Erythroblast (primary cell): ENCODE measurements at regions not wholly inside any gene's neighbourhood (a gene's known extent, or its start where the extent isn't known, plus 50 kb on each side); places are given as distances from the start of the nearest gene placed in this dataset.

ENCODE experiments used
- DNase-seq, 2 experiments: peaks; one replicate each; lab custom pipeline; 2025; lab: John Stamatoyannopoulos, UW
- GATA1 ChIP-seq: IDR thresholded peaks from 2 replicates; pipeline ENCODE4 v1.6.1; 2011; ENCODE audit warnings: low read depth, mild to moderate bottlenecking, control low read depth, low read length, moderate library complexity
- POLR2A ChIP-seq: IDR thresholded peaks from 2 replicates; pipeline ENCODE4 v1.6.1; 2011; ENCODE audit warnings: mild to moderate bottlenecking, low read length

DNA sequence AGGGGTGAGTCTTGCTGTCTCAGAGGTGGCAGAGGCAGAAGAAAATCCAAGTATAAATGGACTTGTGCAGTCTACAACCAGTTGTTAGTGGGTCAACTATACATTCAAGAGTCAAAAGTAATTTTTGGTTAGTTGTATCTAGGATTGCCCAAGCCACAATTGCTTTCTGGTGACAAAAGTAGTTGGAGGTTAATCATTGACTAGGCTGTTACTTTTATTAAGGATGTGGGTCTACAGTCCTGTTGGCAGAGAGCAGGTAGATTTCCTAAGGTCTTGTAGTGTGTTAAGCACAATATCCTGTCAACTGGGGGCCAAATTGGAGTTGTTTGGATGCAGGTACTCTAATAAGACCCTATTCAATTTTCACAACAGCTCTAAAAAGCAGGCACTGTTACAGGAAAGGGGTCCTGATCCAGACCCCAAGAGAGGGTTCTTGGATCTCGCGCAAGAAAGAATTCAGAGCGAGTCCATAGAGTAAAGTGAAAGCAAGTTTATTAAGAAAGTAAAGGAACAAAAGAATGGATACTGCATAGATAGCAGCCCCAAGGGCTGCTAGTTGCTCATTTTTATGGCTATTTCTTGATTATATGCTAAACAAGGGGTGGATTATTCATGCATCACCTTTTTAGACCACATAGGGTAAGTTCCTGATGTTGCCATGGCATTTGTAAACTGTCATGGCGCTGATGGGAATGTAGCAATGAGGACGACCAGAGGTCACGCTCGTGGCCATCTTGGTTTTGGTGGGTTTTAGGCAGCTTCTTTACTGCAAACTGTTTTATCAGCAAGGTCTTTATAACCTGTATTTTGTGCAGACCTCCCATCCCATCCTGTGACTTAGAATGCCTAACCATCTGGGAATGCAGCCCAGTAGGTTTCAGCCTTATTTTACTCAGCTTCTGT is 232.6 kb upstream of the SRRM4 start:
- TF ChIP-seq GATA1 (no peak), POLR2A (no peak)
- DNase-seq = no peak

- no peak for TF ChIP-seq GATA1
- TF ChIP-seq POLR2A = no peak
- no peak for DNase-seq
Measured at GRCh38 chr12:118749646-118750045, 231.7 kb upstream of the SRRM4 start.

GRCh38 chr12:118750666-118751065 is 230.7 kb upstream of the SRRM4 start:
- DNase-seq = no peak
- no peak for TF ChIP-seq POLR2A
- no peak for TF ChIP-seq GATA1

GRCh38 chr12:118751355-118751754 is 230.0 kb upstream of the SRRM4 start:
- TF ChIP-seq POLR2A (no peak), GATA1 (no peak)
- no peak for DNase-seq

- no peak for DNase-seq
- TF ChIP-seq POLR2A = no peak
- TF ChIP-seq GATA1 = no peak
Measured at GRCh38 chr12:118760623-118761022, 220.7 kb upstream of the SRRM4 start.

DNA sequence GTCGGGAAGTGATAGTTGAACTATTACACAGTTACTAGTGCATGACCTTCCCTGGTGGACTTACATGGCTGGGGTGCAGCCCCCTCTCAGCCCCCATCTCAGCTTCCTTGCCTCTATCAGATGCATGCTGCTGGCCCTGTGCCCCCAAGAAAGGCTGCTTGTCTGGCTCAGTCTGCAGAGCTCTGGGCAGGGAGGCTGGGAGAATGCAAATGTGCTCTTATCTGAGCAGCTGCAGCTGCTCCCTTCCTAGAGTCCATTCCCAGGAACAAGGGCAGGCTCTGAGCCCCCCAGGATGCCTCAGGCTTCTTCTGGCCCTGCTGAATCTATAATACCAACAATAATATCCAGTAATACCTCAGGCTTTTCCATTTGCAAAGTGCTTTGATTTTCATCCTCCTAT is 218.1 kb upstream of the SRRM4 start:
- no peak for TF ChIP-seq GATA1
- TF ChIP-seq POLR2A = no peak
- no peak for DNase-seq

- TF ChIP-seq GATA1 = no peak
Measured at GRCh38 chr12:118773956-118774723, 207.2 kb upstream of the SRRM4 start.

DNA sequence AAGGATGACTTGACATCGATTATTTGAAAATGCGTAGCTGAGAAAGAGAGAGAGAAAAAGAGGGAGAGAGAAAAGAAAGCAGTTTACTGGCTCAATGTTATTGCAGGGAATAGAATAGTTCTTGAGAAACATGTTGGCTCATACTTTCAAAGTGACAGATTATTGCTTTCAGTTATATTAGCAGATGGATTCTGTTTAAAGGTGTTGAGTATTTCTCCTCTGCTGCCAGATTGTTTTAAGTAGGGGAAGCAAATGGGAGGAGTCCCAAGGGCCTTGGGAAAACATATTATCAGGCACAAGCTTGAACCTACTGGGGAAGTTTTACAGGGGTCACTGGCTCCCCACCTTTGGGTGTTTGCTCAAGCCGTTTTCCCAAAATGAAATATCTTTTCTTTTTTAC is 203.8 kb upstream of the SRRM4 start:
- DNase-seq = no peak
- TF ChIP-seq POLR2A (no peak), GATA1 (no peak)

More at GRCh38 chr12:118773956-118774723, 207.2 kb upstream of the SRRM4 start:
- DNase-seq = no peak

- DNase-seq = no peak
- TF ChIP-seq GATA1 (no peak), POLR2A (no peak)
Measured at GRCh38 chr12:118778077-118778476, 203.3 kb upstream of the SRRM4 start.

- DNase-seq = no peak
- TF ChIP-seq POLR2A (no peak), GATA1 (no peak)
Measured at GRCh38 chr12:118780939-118781338, 200.4 kb upstream of the SRRM4 start.

DNA sequence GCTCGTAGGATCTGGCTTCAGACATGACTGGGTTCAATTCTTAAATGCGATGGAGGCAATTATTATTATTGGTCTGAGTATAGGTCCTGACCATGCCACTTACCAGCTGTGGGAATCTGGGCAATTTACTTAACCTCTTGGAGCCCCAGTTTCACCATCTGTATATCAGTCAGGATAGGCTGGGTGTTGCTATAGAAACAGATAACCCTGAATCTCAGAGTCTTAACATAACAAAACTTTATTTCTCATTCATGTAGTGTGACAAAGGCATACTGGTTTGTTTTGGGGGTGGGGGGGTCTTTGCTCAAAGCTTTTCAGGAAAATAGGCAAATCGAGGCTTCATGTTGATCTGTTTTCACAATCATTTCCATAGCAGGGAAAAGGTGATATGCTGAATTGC is 199.6 kb upstream of the SRRM4 start:
- no peak for TF ChIP-seq POLR2A
- no peak for TF ChIP-seq GATA1
- no peak for DNase-seq

DNA sequence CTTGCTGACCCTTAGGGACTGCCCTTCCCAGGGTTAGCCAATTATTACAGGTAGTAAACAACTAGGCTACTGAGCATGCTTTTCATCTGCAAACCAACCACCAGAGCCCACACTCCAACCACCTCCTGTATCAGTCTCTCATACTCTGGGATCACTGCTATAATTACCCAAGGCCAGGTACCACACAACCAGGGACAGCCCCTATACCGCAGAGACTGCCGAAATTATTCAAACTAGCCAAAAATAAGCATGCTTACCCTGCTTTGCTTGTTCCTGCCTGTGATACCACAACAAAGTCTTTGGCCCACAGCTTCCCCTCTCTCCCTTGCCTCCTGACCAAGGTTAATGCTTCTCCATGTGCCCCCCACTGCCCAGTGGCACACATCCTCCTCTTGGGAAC is 197.6 kb upstream of the SRRM4 start:
- DNase-seq = no peak
- no peak for TF ChIP-seq GATA1
- TF ChIP-seq POLR2A = no peak

GRCh38 chr12:118790578-118790977 is 190.8 kb upstream of the SRRM4 start:
- no peak for TF ChIP-seq GATA1
- no peak for TF ChIP-seq POLR2A
- no peak for DNase-seq

DNA sequence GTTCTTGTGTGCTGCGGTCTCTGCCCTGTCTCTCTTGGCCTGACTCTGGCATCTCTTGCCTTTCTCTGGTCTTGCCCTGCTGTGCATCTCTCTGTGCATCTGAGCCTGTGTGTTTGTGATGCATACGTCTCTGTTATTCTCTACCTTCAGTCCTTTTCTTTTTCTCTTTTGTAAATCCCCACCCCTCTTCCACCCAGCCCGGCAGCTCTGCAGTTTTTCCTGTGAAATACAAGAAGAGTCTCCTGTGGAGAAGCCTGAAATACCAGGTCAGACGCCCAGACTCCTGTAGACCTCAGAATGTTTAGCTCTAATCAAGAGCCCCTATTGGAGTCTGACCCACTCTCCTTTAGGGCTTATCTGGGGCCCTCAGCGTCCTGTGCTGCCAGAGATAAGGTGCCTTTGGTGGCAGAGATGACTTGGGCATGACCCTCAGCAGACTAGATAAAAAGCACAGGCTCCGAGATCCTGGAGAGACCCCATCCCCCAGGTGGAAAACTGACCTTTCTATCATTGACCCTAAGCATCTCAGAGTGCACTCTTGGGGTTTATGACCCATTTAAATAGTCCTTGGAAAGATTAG is 167.5 kb upstream of the SRRM4 start:
- TF ChIP-seq POLR2A = no peak

More for the DNA sequence above, 167.5 kb upstream of the SRRM4 start:
- DNase-seq = peak; percentile 60 to 76
